Glomerular endothelial cell (primary cell): ENCODE measurements at regions not wholly inside any gene's neighbourhood (a gene's known extent, or its start where the extent isn't known, plus 50 kb on each side); places are given as distances from the start of the nearest gene placed in this dataset.

Experiments used
- DNase-seq: peaks from one replicate; pipeline ENCODE4 v3.0.0-alpha.2; 2011; ENCODE audit warnings: low read depth, low spot score; ENCODE audit errors: extremely low read depth

GRCh38 chr15:97837896-97838295, 122.6 kb upstream of the ARRDC4 start:
- DNase-seq, result no peak

GRCh38 chr15:97838606-97839210, 121.8 kb upstream of the ARRDC4 start:
- DNase-seq, result no peak

GRCh38 chr15:97840501-97840900, 120.0 kb upstream of the ARRDC4 start:
- DNase-seq, result no peak

- DNase-seq, result no peak
Observed at GRCh38 chr15:97841558-97841957, 118.9 kb upstream of the ARRDC4 start.

- no peak for DNase-seq
Observed at GRCh38 chr15:97849183-97849582, 111.3 kb upstream of the ARRDC4 start.

GRCh38 chr15:97858296-97858695, 102.2 kb upstream of the ARRDC4 start:
- no peak for DNase-seq

- DNase-seq, result no peak
Observed at GRCh38 chr15:97861529-97862260, 98.8 kb upstream of the ARRDC4 start.

- no peak for DNase-seq
Observed at GRCh38 chr15:97866959-97867358, 93.5 kb upstream of the ARRDC4 start.

GRCh38 chr15:97867870-97868269, 92.6 kb upstream of the ARRDC4 start:
- no peak for DNase-seq

- no peak for DNase-seq
Observed at GRCh38 chr15:97868981-97869380, 91.5 kb upstream of the ARRDC4 start.

- DNase-seq, result no peak
Observed at GRCh38 chr15:97870771-97871170, 89.7 kb upstream of the ARRDC4 start.

- DNase-seq, result no peak
Observed at GRCh38 chr15:97874139-97874538, 86.4 kb upstream of the ARRDC4 start.

- DNase-seq, result no peak
Observed at GRCh38 chr15:97875025-97875512, 85.4 kb upstream of the ARRDC4 start.

GRCh38 chr15:97875513-97876280, 84.8 kb upstream of the ARRDC4 start:
- no peak for DNase-seq

- no peak for DNase-seq
Observed at GRCh38 chr15:97876281-97876675, 84.2 kb upstream of the ARRDC4 start.

GRCh38 chr15:97881346-97881965, 79.0 kb upstream of the ARRDC4 start:
- DNase-seq, result no peak

- no peak for DNase-seq
Observed at GRCh38 chr15:97884513-97885131, 75.9 kb upstream of the ARRDC4 start.

GRCh38 chr15:97890307-97890706, 70.2 kb upstream of the ARRDC4 start:
- DNase-seq, result no peak

- DNase-seq, result no peak
Observed at GRCh38 chr15:97892167-97892938, 68.2 kb upstream of the ARRDC4 start.

GRCh38 chr15:97893967-97894366, 66.5 kb upstream of the ARRDC4 start:
- DNase-seq, result no peak
